Stomach (tissue), 8 donors: ENCODE measurements at regions not wholly inside any gene's neighbourhood (a gene's known extent, or its start where the extent isn't known, plus 50 kb on each side); places are given as distances from the start of the nearest gene placed in this dataset.

Source experiments
- DNase-seq, 2 donors: peaks; one replicate each; pipeline versions ENCODE4 v3.0.0 to v3.0.0-alpha.2; 2013 to 2019
- H3K27ac ChIP-seq, 5 donors: fragments of 200-600 bp in 4 of 5; sonication (generic) in 4 of 5; one replicate each; pipeline ENCODE4 v1.5.1; 2013 to 2019; ENCODE audit warnings: mild to moderate bottlenecking in 1 of 5, moderate library complexity in 1 of 5
- H3K27me3 ChIP-seq, 3 donors: fragments of 200-600 bp; sonication (generic); one replicate each; pipeline ENCODE4 v1.5.1; 2017 to 2019; ENCODE audit warnings: mixed run types in 1 of 3
- H3K36me3 ChIP-seq, 4 donors: fragments of 200-600 bp; sonication (generic); 1 replicate in 3 of 4; 2 replicates in 1 of 4; pipeline ENCODE4 v1.5.1; 2016 to 2019
- H3K4me1 ChIP-seq, 4 donors: fragments of 200-600 bp; sonication (generic); one replicate each; pipeline ENCODE4 v1.5.1; 2016 to 2019
- H3K4me3 ChIP-seq, 4 donors: fragments of 200-600 bp; sonication (generic) in 3 of 4; one replicate each; pipeline ENCODE4 v1.5.1; 2016 to 2019; ENCODE audit warnings: mild to moderate bottlenecking in 1 of 4
- H3K9me3 ChIP-seq, 4 donors: fragments of 200-600 bp; sonication (generic); one replicate each; pipeline ENCODE4 v1.5.1; 2016 to 2019
- CTCF ChIP-seq, 7 experiments: fragments of 450-650 bp in 4 of 7; fragments of 200-600 bp in 3 of 7; sonication (generic) in 3 of 7; IDR thresholded peaks; one replicate each; pipeline ENCODE4 v1.5.1; 2016 to 2019; ENCODE audit warnings: antibody characterized with exemption in 7 of 7, control low read depth in 2 of 7, mild to moderate bottlenecking in 1 of 7
- EP300 ChIP-seq: sonication (generic); formaldehyde crosslinking; IDR thresholded peaks from one replicate; pipeline ENCODE4 v1.6.1; 2017; ENCODE audit warnings: antibody characterized with exemption
- POLR2A ChIP-seq, 4 donors: fragments of 450-650 bp; IDR thresholded peaks; one replicate each; pipeline ENCODE4 v1.6.1; 2016; ENCODE audit warnings: antibody characterized with exemption in 4 of 4, control low read depth in 2 of 4, mild to moderate bottlenecking in 1 of 4, moderate library complexity in 1 of 4
- POLR2AphosphoS5 ChIP-seq, 3 donors: sonication (generic); formaldehyde crosslinking; IDR thresholded peaks; one replicate each; pipeline ENCODE4 v1.6.1; 2016; ENCODE audit warnings: antibody characterized with exemption in 3 of 3
- WGBS, 5 donors: extraction: QIAGEN DNeasy Blood & Tissue Kit in 3 of 5; methylation state at CpG; one replicate each; pipeline versions ENCODE4 v1.1.5 to v1.1.7; 2013 to 2018; 5-methylcytosine and 5-hydroxymethylcytosine counted together
- intact Hi-C: fragments of 100-400 bp; cut with DNase I; formaldehyde crosslinking; loops from one replicate; pipeline ENCODE4 v1.15.1; 2023; ENCODE audit warnings: low total_unique reads
- donor health status: healthy with polysubstance abuse.
- donor health status: Bipolar disorder and iron deficiency.
- donor health status: healthy.

GRCh38 chr20:50405915-50406609 lies 104.1 kb upstream of the PTPN1 start:
- peak overlapping the region in 1 of 5 donors; percentile 88 for H3K27ac ChIP-seq
- TF ChIP-seq POLR2AphosphoS5 (IDR thresholded peaks at IDR 0.05), result no peak
- TF ChIP-seq EP300, result no peak
- no peak for TF ChIP-seq CTCF (IDR thresholded peaks at IDR 0.05)
- TF ChIP-seq POLR2A (IDR thresholded peaks at IDR 0.05), result no peak
- intact Hi-C loops, result no loop called here
- no peaks in the 10 kb centered on the region for H3K9me3 ChIP-seq
- H3K4me1 ChIP-seq, result peaks cover 9 to 36% (median 20%) of the 10 kb centered on the region in 4 donors
- H3K36me3 ChIP-seq, result no peaks in the 10 kb centered on the region
- no peak for DNase-seq
- no peak overlapping the region for H3K4me3 ChIP-seq
- H3K27me3 ChIP-seq, result no peaks in the 10 kb centered on the region
- 85 to 98% (median 91%) methylated on average over 6 of the region's 6 CpGs for WGBS, 5 donors

DNA sequence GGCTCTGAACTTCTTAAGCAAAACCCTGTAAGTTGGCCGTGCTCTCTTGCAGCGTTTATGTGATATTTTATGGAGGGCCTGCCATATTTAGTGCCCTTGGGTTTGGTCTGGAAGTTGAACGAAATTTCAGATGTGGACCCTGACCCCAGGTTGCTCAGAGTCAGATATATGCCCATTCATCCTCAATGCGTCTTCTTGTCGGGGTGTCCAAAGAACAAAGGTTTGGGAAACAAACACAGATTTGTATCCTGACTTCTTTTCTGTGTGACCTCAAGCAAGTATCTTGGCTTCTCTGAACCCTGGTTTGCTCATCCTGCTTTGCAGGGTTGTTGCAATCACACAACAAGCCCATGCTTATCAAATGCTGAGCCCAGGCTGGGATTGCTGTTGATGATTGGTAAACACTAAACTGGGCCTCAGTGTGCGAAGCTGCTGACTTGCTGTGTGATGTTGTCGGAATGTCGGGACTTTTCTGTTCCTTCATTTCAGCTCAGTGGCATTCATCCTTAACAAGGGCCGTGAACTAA lies 103.5 kb upstream of the PTPN1 start:
- Histone ChIP-seq H3K9me3 (no peaks in the 10 kb centered on the region), H3K27ac (no peak overlapping the region), H3K27me3 (no peaks in the 10 kb centered on the region), H3K4me3 (no peak overlapping the region), H3K4me1 (peaks cover 11 to 34% (median 20%) of the 10 kb centered on the region in 4 donors), H3K36me3 (no peaks in the 10 kb centered on the region)
- no peak for TF ChIP-seq CTCF (IDR thresholded peaks at IDR 0.05)
- TF ChIP-seq POLR2A (IDR thresholded peaks at IDR 0.05), result no peak
- no peak for TF ChIP-seq POLR2AphosphoS5 (IDR thresholded peaks at IDR 0.05)
- no peak for TF ChIP-seq EP300
- no peak for DNase-seq
- 92 to 93% (median 93%) methylated on average over 9 of the region's 9 CpGs for WGBS, 5 donors
- intact Hi-C loops, result no loop called here

DNA sequence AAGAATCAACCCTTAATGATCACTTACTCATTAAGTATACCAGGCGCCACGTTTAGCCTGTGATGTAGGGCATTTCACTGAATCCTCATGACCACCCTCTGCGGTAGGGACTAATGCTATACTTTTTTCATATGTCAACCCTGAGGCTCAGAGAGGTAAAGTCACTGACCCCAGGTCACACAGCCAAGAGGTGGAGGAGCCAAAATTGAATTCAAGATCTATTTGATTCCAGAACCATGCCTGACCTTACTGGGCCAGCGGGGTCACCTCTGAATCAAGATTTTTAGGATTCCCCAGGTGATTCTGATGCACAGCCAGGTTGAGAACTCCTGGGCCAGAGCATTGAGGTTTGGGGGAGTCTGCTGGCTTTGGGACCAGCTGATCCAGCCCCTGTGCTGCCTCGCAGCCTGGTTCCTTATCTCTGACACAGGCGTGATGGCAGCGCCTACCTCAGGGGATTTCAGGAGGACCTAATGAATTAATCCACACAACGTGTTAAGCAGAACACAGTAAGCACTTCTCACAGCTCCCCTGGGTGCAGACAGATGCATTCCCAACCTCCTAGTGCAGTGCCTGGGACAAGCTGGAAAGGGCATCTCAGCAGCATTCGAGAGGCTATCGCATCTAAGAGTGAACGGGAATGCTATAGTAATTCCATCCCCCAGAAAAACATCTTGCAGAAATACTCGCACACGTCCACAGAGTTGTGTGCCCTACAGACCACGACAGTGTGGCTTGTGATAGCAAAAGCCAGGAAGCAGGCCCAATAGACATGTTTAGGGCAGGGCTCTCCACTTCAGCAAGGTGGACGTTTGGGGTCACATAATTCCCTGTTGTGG lies 101.4 kb upstream of the PTPN1 start:
- Histone ChIP-seq H3K36me3 (no peaks in the 10 kb centered on the region), H3K4me3 (no peak overlapping the region), H3K27me3 (no peaks in the 10 kb centered on the region), H3K9me3 (no peaks in the 10 kb centered on the region), H3K4me1 (peaks cover 16 to 37% (median 28%) of the 10 kb centered on the region in 4 donors), H3K27ac (peak overlapping the region in 3 of 5 donors; percentile 47 to 72 (median 63))
- whole genome bisulfite sequencing, 5 donors, result 78 to 81% (median 80%) methylated on average over 15 of the region's 15 CpGs
- TF ChIP-seq CTCF (IDR thresholded peaks at IDR 0.05) (no peak), EP300 (no peak), POLR2AphosphoS5 (IDR thresholded peaks at IDR 0.05) (no peak), POLR2A (IDR thresholded peaks at IDR 0.05) (no peak)
- intact Hi-C loops, result no loop called here
- no peak for DNase-seq

- no peak for DNase-seq
- H3K36me3 ChIP-seq, result no peaks in the 10 kb centered on the region
- H3K27ac ChIP-seq, result peak overlapping the region in 3 of 5 donors; percentile 47 to 72 (median 63)
- intact Hi-C loops, result no loop called here
- no peaks in the 10 kb centered on the region for H3K9me3 ChIP-seq
- TF ChIP-seq POLR2AphosphoS5 (IDR thresholded peaks at IDR 0.05), result peak; percentile 35 to 46 (median 39)
- no peak for TF ChIP-seq CTCF (IDR thresholded peaks at IDR 0.05)
- 54 to 61% (median 55%) methylated on average over 3 of the region's 3 CpGs for WGBS, 5 donors
- H3K4me3 ChIP-seq, result no peak overlapping the region
- peaks cover 14 to 37% (median 27%) of the 10 kb centered on the region in 4 donors for H3K4me1 ChIP-seq
- no peaks in the 10 kb centered on the region for H3K27me3 ChIP-seq
Measured at GRCh38 chr20:50409495-50409894, 100.7 kb upstream of the PTPN1 start.
